ENCODE measurements at regions not wholly inside any gene's neighbourhood (a gene's known extent, or its start where the extent isn't known, plus 50 kb on each side); places are given as distances from the start of the nearest gene placed in this dataset.

DNA sequence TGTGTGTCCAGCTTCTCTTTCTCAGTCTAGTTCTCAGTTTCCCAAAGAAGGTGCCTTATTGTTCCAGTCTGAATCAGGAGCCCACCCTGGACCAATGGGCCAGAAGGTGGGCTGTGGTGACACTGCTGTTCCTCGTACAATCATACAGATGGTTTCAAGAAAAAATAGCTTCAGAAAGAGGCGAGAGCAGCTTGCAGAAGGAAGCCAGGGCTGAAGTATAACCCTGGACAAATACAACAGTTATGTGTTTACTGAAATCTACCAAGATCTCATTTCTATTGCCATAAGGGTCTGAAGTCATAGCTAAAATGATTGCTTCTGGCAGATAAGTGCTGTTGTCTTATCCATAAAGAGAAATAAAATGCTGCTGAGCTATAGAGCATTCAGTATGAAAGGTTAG lies 75.4 kb downstream of the PFDN4 start:
- no peak overlapping the region for H3K4me3 ChIP-seq (replicated peaks; ENCODE audit: low read depth, low read length)
- no peaks in the 10 kb centered on the region for H3K27me3 ChIP-seq (replicated peaks; ENCODE audit: control insufficient read depth, insufficient read depth, low read length)
- H3K36me3 ChIP-seq (ENCODE audit: control insufficient read depth, insufficient read depth, low read length): no peaks in the 10 kb centered on the region
- DNase-seq (ENCODE audit: extremely low read depth, insufficient read length): no peak
- no peak for TF ChIP-seq CTCF (IDR thresholded peaks at IDR 0.05; ENCODE audit: insufficient read depth, low read length, poor library complexity, severe bottlenecking)

DNA sequence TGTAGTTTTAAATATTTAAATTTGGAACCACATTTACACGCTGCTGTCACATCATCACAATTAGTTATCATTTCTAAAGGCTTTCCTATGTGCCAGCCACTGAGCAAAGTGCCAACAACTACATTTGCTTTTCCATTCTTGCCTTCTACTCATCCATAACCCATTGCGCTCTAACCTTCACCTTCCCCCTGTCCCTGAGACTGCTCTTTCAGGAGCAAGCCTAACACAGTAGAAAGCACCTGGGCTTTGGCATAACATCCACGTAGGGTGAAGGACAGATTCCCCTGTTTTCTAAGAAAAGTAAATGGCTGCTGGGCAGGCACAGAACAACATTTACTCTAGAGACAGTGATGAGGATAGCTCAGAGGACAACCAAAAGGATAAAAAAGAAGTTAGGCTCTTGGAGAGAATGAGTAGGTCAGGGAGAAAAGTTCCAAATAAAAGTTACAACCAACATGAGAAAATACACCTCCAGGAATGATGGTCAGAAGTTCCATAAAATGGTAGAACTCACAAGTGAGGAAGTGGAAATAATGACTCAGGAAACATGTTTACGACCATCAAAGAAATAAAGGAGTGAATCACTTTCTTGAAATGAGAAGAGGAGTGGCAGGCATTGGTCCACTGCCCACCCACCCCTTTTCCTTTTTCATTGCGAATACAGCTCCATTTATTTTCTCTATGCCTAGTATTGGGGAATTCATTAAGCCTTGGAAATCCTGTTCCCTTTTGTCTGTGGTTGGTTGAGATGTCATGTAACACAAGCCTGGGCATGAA lies 77.2 kb downstream of the PFDN4 start:
- Histone ChIP-seq H3K4me3 (replicated peaks; ENCODE audit: low read depth, low read length) (no peak overlapping the region), H3K36me3 (ENCODE audit: control insufficient read depth, insufficient read depth, low read length) (no peaks in the 10 kb centered on the region), H3K27me3 (replicated peaks; ENCODE audit: control insufficient read depth, insufficient read depth, low read length) (no peaks in the 10 kb centered on the region)
- TF ChIP-seq CTCF (IDR thresholded peaks at IDR 0.05; ENCODE audit: insufficient read depth, low read length, poor library complexity, severe bottlenecking): no peak
- DNase-seq (ENCODE audit: extremely low read depth, insufficient read length): no peak

DNA sequence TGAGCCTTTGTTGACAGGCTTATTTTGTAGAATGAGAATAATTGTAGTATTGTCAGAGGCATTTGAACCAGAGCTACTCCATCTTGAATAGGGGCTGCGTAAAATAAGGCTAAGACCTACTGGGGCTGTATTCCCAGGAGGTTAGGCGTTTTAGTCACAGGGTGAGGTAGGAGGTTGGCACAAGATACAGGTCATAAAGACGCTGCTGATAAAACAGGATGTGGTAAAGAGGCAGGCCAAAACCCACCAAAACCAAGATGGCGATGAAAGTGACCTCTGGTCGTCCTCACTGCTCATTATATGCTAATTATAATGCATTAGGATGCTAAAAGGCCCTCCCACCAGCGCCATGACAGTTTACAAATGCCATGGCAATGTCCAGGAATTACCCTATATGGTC lies 82.7 kb downstream of the PFDN4 start:
- DNase-seq (ENCODE audit: extremely low read depth, insufficient read length): no peak
- no peak overlapping the region for H3K4me3 ChIP-seq (replicated peaks; ENCODE audit: low read depth, low read length)
- H3K27me3 ChIP-seq (replicated peaks; ENCODE audit: control insufficient read depth, insufficient read depth, low read length): no peaks in the 10 kb centered on the region
- no peak for TF ChIP-seq CTCF (IDR thresholded peaks at IDR 0.05; ENCODE audit: insufficient read depth, low read length, poor library complexity, severe bottlenecking)
- no peaks in the 10 kb centered on the region for H3K36me3 ChIP-seq (ENCODE audit: control insufficient read depth, insufficient read depth, low read length)

GRCh38 chr20:54291339-54292010 lies 83.6 kb downstream of the PFDN4 start:
- TF ChIP-seq CTCF (IDR thresholded peaks at IDR 0.05; ENCODE audit: insufficient read depth, low read length, poor library complexity, severe bottlenecking): no peak
- H3K27me3 ChIP-seq (replicated peaks; ENCODE audit: control insufficient read depth, insufficient read depth, low read length): no peaks in the 10 kb centered on the region
- H3K4me3 ChIP-seq (replicated peaks; ENCODE audit: low read depth, low read length): no peak overlapping the region
- no peak for DNase-seq (ENCODE audit: extremely low read depth, insufficient read length)
- no peaks in the 10 kb centered on the region for H3K36me3 ChIP-seq (ENCODE audit: control insufficient read depth, insufficient read depth, low read length)

DNA sequence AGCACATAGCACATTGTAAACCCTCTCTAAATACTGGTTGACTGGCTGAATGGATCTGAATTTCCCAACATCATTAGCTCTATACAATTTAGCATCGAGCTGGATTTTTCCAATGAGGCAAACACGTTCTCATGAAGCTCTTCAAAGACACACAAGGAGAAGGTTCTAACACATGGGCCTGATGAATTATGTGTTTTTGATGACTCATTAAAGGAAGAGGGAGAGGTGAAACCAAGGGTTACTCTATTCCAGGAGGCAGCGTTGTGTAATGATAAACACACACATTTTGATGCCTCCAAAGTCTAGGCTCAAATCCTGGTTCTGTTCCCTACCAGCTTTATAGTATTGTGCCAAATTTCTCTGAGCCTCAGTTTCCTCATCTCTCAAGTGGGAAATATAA lies 84.3 kb downstream of the PFDN4 start:
- H3K36me3 ChIP-seq (ENCODE audit: control insufficient read depth, insufficient read depth, low read length): no peaks in the 10 kb centered on the region
- no peaks in the 10 kb centered on the region for H3K27me3 ChIP-seq (replicated peaks; ENCODE audit: control insufficient read depth, insufficient read depth, low read length)
- no peak for TF ChIP-seq CTCF (IDR thresholded peaks at IDR 0.05; ENCODE audit: insufficient read depth, low read length, poor library complexity, severe bottlenecking)
- no peak for DNase-seq (ENCODE audit: extremely low read depth, insufficient read length)
- H3K4me3 ChIP-seq (replicated peaks; ENCODE audit: low read depth, low read length): no peak overlapping the region
